ENCODE measurements at regions not wholly inside any gene's neighbourhood (a gene's known extent, or its start where the extent isn't known, plus 50 kb on each side); places are given as distances from the start of the nearest gene placed in this dataset.
"Not testable (repeated sequence)": the region's sequence is repeated elsewhere in the genome, so short reads cannot be mapped to it uniquely, and the experiment has no call there.

- no peak overlapping the region for H3K27ac ChIP-seq
- no peak for TF ChIP-seq ZFX (IDR thresholded peaks at IDR 0.05; ENCODE audit: borderline replicate concordance)
- no peak for TF ChIP-seq CTCF (IDR thresholded peaks at IDR 0.05)
These were observed 229.6 kb downstream of the MMUT start for GRCh38 chr6:49233483-49233882.

- TF ChIP-seq ZFX (IDR thresholded peaks at IDR 0.05; ENCODE audit: borderline replicate concordance) = no peak
- no peak for TF ChIP-seq CTCF (IDR thresholded peaks at IDR 0.05)
- H3K27ac ChIP-seq = no peak overlapping the region
These were observed 237.6 kb downstream of the MMUT start for GRCh38 chr6:49225471-49225870.

GRCh38 chr6:49220293-49220692 lies 242.8 kb downstream of the MMUT start:
- no peak for TF ChIP-seq ZFX (IDR thresholded peaks at IDR 0.05; ENCODE audit: borderline replicate concordance)
- TF ChIP-seq CTCF (IDR thresholded peaks at IDR 0.05) = no peak
- H3K27ac ChIP-seq = no peak overlapping the region

GRCh38 chr6:49205526-49205925 lies 257.5 kb downstream of the MMUT start:
- TF ChIP-seq ZFX (IDR thresholded peaks at IDR 0.05; ENCODE audit: borderline replicate concordance) (no peak), CTCF (IDR thresholded peaks at IDR 0.05) (no peak)
- H3K27ac ChIP-seq = no peak overlapping the region

- H3K27ac ChIP-seq = no peak overlapping the region
- no peak for TF ChIP-seq CTCF (IDR thresholded peaks at IDR 0.05)
- no peak for TF ChIP-seq ZFX (IDR thresholded peaks at IDR 0.05; ENCODE audit: borderline replicate concordance)
These were observed 260.0 kb downstream of the MMUT start for GRCh38 chr6:49202924-49203536.

GRCh38 chr6:49198015-49198414 lies 265.0 kb downstream of the MMUT start:
- TF ChIP-seq CTCF (IDR thresholded peaks at IDR 0.05) (no peak), ZFX (IDR thresholded peaks at IDR 0.05; ENCODE audit: borderline replicate concordance) (no peak)
- no peak overlapping the region for H3K27ac ChIP-seq

- not testable (repeated sequence) for H3K27ac ChIP-seq
These were observed 300.7 kb downstream of the MMUT start for GRCh38 chr6:49162379-49162778.

- TF ChIP-seq ZFX (IDR thresholded peaks at IDR 0.05; ENCODE audit: borderline replicate concordance) (no peak), CTCF (IDR thresholded peaks at IDR 0.05) (no peak)
- no peak overlapping the region for H3K27ac ChIP-seq
These were observed 307.7 kb downstream of the MMUT start for GRCh38 chr6:49155316-49155715.
